Neural cell (in vitro differentiated cells): ENCODE measurements at regions not wholly inside any gene's neighbourhood (a gene's known extent, or its start where the extent isn't known, plus 50 kb on each side); places are given as distances from the start of the nearest gene placed in this dataset.

Experiments used
- CTCF ChIP-seq: fragments of 450-650 bp; IDR thresholded peaks from 2 replicates; pipeline ENCODE4 v1.5.1; 2014; ENCODE audit warnings: antibody characterized with exemption, mild to moderate bottlenecking, moderate library complexity; ENCODE audit not compliant: poor library complexity, severe bottlenecking
- EP300 ChIP-seq: fragments of 450-650 bp; conservative IDR thresholded peaks from 2 replicates; pipeline ENCODE4 v1.6.1; 2014; ENCODE audit warnings: antibody characterized with exemption, mild to moderate bottlenecking, moderate library complexity; ENCODE audit not compliant: poor library complexity, severe bottlenecking
- EZH2 ChIP-seq: fragments of 200-600, 300-800 bp; shearing (Covaris generic), sonication (generic); IDR thresholded peaks from 2 replicates; pipeline ENCODE4 v1.6.1; 2014; ENCODE audit warnings: antibody characterized with exemption, low read length, borderline replicate concordance, mild to moderate bottlenecking; ENCODE audit not compliant: insufficient read depth, poor library complexity, severe bottlenecking
- POLR2AphosphoS5 ChIP-seq: IDR thresholded peaks from 2 replicates; pipeline ENCODE4 v1.6.1; 2012
- RAD21 ChIP-seq: fragments of 450-650 bp; conservative IDR thresholded peaks from 2 replicates; pipeline ENCODE4 v1.6.1; 2014; ENCODE audit warnings: antibody characterized with exemption, mild to moderate bottlenecking, moderate library complexity
- REST ChIP-seq: IDR thresholded peaks from 2 replicates; pipeline ENCODE4 v1.6.1; 2012; ENCODE audit warnings: borderline replicate concordance
- SMC3 ChIP-seq: fragments of 450-650 bp; conservative IDR thresholded peaks from 2 replicates; pipeline ENCODE4 v1.6.1; 2014; ENCODE audit warnings: antibody characterized with exemption, mild to moderate bottlenecking, moderate library complexity; ENCODE audit not compliant: poor library complexity
- TAF1 ChIP-seq: IDR thresholded peaks from 2 replicates; pipeline ENCODE4 v1.6.1; 2012; ENCODE audit warnings: low read depth

- no peak for TF ChIP-seq POLR2AphosphoS5
- no peak for TF ChIP-seq CTCF
- no peak for TF ChIP-seq EZH2
- no peak for TF ChIP-seq SMC3
- no peak for TF ChIP-seq EP300
- TF ChIP-seq TAF1: no peak
- no peak for TF ChIP-seq RAD21
- no peak for TF ChIP-seq REST
Measured at GRCh38 chr18:76307293-76307690, 187.8 kb downstream of the ZNF516 start.
